Islet of Langerhans (tissue), 1 donor: ENCODE measurements at regions not wholly inside any gene's neighbourhood (a gene's known extent, or its start where the extent isn't known, plus 50 kb on each side); places are given as distances from the start of the nearest gene placed in this dataset.

ENCODE experiments used
- FAIRE-seq: peaks from one replicate; lab custom pipeline; 2011; peaks lifted over from hg19 to GRCh38; lab: Jason Lieb, UNC

DNA sequence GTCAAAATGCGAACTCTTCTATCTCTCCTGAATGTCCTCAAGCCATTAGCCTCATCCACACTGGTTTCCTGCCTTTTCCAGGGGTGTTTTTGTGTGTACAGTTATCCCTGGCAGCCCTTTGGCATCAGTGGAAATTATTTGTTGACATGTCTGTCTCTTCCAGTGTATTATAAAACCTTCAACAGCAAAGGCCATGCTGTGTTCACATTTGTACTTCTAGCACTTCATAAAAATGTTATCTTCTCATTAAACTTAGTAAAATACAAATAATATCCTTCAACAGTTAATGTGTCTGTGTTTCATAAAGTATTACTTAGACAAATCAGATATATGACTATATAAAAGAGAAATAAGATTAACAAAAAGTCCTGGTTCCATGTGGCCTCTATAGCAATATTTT, 359.5 kb upstream of the ARGLU1 start:
- FAIRE-seq = no peak

GRCh38 chr13:106922384-106922783, 354.4 kb upstream of the ARGLU1 start:
- no peak for FAIRE-seq

DNA sequence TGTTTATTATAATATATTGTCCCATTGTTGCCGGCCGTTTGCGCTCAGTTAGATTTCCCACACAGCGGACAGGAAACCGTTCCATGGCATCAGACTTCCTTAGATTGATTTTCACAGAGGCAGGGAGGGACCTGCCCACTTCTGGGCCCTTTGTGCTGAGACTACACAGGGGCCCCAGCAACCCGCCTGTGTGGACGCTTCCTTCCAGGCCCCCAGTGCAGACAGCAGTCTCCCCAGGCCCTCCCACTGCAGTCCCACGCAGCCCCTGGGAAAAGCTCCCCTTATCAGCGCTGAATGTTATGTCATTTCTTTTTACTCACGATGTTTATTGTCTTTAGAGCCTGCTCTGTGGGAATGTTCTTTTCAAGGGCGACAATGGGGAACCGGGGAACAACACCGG, 351.7 kb upstream of the ARGLU1 start:
- FAIRE-seq = no peak

DNA sequence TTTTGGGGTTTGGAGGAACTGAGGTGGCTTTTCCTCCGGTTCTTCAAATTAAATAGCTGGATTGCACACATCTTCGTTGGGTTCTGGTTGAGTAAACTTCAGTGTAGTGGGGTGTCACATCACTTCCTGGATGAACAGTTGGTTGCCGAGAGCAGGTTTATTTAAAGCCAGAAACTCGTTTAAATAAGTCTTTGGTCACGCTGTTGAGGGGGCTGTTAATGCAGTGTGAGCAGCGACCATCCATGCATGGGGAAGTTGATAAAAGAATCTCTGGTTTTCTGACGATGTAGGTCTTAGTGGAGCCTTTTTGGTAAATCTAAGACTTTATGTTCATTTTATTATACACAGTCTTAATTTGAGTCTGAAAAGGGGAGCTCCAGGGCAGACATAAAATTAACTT, 351.2 kb upstream of the ARGLU1 start:
- no peak for FAIRE-seq

DNA sequence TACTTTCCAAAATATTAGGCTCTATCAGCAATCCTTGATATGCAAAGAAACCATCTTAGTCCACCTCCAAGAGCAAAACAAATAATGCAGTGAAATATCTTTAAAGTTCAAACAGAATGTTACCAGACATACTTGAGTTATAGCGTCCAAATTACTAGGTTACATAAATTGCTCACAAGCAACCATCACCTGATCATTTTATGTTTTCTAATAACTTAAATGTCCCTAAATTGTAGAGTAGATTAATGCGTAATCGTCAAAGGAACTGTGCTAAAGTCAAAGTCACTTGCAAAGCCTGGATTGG, 350.6 kb upstream of the ARGLU1 start:
- no peak for FAIRE-seq

- FAIRE-seq = no peak
These were observed 350.0 kb upstream of the ARGLU1 start for GRCh38 chr13:106917673-106918556.

- FAIRE-seq = no peak
These were observed 349.2 kb upstream of the ARGLU1 start for GRCh38 chr13:106917024-106917571.

DNA sequence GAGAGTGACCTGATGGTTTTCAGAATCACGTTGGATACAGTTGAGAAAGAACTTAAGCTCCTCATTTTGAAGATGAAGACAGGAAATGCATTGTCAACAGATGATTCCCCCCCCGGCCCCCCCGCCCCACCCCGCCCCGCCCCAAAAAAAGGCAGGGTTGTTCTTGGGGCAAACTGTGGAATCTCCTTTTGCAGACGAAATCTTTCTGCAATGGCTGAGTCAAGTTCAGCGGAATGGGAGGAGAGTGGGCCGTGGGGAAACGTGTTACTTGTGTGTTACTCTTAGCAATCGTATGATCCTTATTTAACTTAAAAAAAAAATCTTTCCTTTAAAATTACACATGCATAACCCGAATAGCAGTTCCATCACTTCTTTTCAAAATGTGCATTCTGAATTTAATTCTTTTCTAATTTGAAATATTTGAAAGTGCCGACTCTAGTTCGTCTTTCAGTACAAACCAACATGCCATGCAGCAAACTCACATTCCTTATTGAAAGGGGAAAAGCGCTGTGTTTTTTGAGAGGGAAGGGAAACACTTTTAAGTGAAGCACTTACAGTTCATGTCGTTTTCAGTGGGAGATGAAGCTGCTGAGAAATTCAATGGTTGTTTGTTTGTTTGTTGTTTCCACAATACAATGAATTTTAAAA, 348.5 kb upstream of the ARGLU1 start:
- FAIRE-seq = no peak

- no peak for FAIRE-seq
These were observed 347.2 kb upstream of the ARGLU1 start for GRCh38 chr13:106915146-106915545.

GRCh38 chr13:106911627-106912026, 343.7 kb upstream of the ARGLU1 start:
- no peak for FAIRE-seq

DNA sequence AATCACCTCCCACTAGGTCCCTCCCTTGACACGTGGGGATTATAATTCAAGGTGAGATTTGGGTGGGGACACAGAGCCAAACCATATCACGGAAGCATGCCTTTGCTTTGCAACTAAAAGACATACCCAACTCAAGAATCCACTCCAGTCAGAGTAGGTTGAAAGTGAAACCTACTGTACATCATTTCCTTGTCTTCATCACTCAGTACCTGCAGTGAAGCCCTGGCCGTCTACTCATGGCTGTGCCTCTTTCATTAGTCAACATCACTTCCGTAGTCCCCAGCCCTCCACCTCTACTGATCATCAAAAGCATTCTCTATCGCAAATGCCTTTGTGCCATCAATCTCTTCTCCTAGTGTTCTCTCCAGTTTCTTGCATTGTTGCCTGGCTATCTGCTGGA, 343.1 kb upstream of the ARGLU1 start:
- no peak for FAIRE-seq

- FAIRE-seq = no peak
These were observed 338.6 kb upstream of the ARGLU1 start for GRCh38 chr13:106906426-106906996.

GRCh38 chr13:106905380-106906162, 337.6 kb upstream of the ARGLU1 start:
- no peak for FAIRE-seq

- no peak for FAIRE-seq
These were observed 331.5 kb upstream of the ARGLU1 start for GRCh38 chr13:106899442-106899841.

- no peak for FAIRE-seq
These were observed 330.3 kb upstream of the ARGLU1 start for GRCh38 chr13:106898231-106898630.

- no peak for FAIRE-seq
These were observed 320.2 kb upstream of the ARGLU1 start for GRCh38 chr13:106888148-106888547.

GRCh38 chr13:106887686-106888085, 319.7 kb upstream of the ARGLU1 start:
- FAIRE-seq = no peak

GRCh38 chr13:106883976-106884375, 316.0 kb upstream of the ARGLU1 start:
- no peak for FAIRE-seq

DNA sequence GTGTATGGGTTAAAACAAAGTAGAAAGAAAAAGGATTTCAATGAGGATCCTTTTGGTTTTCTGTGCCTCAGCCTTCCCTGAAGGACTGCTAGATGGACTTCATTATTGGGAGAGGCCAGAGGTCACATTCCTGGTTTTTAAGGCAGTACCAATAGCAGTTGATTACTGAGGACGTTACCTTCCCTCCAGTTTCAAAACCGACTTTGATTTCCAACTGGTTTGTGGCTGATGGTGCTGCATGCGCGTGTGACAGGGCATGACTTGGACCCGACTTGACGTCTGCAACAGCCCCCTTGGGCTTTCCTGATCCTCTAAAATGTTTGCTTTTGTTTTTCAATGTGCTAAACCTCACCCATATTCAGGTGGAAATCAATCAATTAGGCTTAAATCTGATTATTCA, 314.3 kb upstream of the ARGLU1 start:
- FAIRE-seq = no peak

DNA sequence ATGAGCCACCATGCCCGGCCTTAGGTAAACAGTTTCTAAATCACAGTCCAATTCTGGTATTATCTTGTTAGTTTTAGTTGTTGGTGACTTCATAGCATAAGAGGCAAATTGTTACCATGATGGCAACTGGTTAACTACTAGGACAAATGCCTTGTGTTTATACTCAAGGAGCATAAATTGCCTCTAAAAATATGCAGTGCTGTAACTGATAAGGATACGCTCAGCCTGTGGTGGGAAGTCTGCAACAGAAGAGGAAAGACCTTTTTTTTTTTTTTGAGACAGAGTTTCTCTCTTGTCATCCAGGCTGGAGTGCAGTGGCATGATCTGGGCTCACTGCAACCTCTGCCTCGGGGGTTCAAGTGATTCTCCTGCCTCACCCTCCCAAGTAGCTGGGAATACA, 311.9 kb upstream of the ARGLU1 start:
- no peak for FAIRE-seq

GRCh38 chr13:106874323-106874722, 306.4 kb upstream of the ARGLU1 start:
- no peak for FAIRE-seq

DNA sequence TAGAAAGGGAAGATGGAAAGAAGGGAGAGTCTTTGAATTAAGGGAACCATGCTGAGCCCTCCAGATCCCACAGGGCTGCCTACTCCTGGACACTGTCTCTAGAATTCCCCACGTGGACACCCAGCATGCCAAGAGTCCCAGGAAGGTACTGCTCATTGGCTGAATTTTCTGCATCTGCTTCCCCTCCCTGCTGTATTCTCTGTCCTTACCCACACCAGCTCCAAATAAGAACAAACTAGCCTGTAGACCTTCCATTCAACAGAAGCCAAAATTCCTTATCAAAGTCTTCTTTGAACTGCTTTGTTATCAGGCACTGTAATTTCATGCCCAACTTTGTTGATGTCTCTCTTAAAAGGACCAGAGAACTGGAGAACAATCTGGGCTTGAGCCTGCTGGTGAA, 305.9 kb upstream of the ARGLU1 start:
- FAIRE-seq = no peak

- FAIRE-seq = no peak
These were observed 299.3 kb upstream of the ARGLU1 start for GRCh38 chr13:106867249-106867648.
